ENCODE measurements at regions not wholly inside any gene's neighbourhood (a gene's known extent, or its start where the extent isn't known, plus 50 kb on each side); places are given as distances from the start of the nearest gene placed in this dataset.
"Not testable (repeated sequence)": the region's sequence is repeated elsewhere in the genome, so short reads cannot be mapped to it uniquely, and the experiment has no call there.

GRCh38 chr16:72590151-72590937 is 418.4 kb upstream of the PMFBP1 start:
- DNase-seq = no peak

DNA sequence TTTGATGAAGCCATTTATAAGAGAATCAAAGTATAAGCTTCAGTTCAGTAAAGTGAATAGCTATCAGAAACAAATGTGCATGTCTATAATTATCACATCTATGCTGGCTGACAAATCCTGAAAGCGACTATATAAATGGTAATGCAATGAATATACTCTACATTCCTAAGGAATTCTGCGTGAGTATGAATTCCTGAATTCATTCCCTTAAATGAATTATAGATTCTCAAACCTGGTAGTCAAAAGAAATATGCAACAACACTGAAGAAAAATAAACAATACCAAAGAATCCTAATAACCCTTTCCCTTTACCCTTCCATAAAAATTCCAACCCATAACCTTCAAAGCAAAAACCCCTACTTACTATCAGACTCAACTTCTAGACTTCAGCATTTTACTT is 416.6 kb upstream of the PMFBP1 start:
- no peak for DNase-seq

- not testable (repeated sequence) for DNase-seq
These were observed 406.1 kb upstream of the PMFBP1 start for GRCh38 chr16:72578061-72578460.

GRCh38 chr16:72576189-72576588 is 404.2 kb upstream of the PMFBP1 start:
- DNase-seq = no peak

DNA sequence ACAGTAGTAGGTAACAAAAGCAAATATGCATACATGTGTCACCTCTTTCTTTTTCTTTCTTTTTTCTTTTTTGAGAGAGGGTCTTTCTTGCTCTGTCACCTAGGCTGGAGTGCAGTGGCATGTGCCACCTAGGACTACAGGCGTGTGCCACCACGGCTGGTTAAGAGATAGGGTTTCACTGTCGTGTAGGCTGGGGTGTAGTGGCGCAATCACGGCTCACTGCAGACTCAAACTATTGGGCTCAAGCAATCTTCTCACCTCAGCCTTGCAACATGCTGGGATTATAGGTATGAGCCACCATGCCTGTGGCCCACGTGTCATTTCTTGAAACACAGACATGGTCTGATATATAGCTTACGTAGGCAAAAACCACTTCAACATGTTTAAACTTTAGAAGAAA is 397.7 kb upstream of the PMFBP1 start:
- DNase-seq = no peak

GRCh38 chr16:72568502-72568901 is 396.5 kb upstream of the PMFBP1 start:
- no peak for DNase-seq

DNA sequence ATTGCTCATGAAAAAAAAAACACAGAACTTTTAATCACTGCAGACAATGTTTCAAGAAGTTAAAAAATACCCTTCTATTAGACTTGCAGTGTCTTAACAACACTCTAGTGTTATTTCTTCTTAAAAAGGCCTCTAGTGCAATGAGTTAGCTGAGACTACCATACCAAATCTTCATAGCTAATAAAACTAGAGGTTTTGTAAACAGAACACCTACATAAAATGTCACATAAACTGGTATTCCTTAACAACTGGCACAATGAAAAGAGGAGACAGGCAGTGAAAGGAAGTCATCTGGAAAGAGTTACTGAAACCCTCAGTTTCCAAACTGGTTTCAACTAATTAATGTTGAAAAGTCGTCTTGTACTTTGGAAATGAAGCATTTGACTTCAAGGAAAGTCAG is 394.2 kb upstream of the PMFBP1 start:
- DNase-seq = no peak

- no peak for DNase-seq
These were observed 393.2 kb upstream of the PMFBP1 start for GRCh38 chr16:72565106-72565505.

DNA sequence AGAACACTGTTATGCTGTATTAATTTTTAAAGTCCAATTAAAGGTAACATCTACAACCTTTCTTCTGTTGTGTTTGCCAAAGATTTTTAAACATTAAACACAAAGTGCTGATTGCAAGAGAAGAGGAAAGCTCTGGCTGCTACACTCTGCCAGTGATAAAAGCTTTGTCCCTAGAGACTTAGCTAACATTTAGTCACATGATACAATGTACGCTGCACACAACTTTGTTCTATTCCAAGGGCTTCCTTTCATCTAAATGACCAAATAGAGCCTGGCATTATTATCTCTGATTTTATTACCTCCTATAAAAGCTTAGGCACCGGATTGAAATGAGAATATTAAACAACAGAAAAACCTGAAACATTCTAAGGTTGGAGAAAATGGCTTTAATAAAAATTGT is 388.7 kb upstream of the PMFBP1 start:
- no peak for DNase-seq

- no peak for DNase-seq
These were observed 386.5 kb upstream of the PMFBP1 start for GRCh38 chr16:72558501-72558900.

- DNase-seq = no peak
These were observed 383.0 kb upstream of the PMFBP1 start for GRCh38 chr16:72554935-72555334.

DNA sequence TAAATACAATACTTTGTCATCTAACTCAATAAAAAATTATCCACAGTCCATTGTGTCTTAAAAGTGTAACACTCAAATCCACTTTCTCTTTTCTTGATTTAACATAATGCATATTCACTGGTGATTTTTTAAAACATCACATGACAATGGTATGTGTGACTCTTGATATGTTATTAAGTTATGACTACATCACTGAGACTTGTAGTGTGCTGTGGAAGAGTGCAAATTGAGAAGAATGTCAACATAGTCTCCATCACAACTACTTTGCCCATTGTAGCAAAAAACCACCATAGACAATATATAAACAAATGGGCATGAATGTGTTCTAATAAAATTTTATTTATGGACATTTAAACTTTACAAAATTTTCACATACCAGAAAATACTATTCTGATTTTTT is 380.7 kb upstream of the PMFBP1 start:
- DNase-seq = no peak

DNA sequence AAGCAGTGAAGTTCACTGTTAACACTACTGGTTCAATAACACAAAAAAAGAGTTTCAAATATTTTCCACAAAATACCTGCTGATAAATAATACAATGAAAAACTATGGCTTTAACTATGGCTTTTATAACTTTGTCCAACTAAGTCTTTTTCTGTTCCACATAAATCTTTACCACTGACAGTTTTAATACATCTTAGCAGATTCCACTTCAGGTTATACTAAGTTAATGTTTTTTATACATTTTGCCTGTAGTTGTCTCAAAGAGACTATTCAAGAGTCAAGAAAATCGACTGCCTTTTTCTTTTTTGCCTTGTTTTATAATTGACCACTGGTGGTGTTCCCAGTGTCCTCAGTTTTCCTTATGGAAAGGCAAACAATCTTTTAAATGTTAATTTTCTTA is 379.7 kb upstream of the PMFBP1 start:
- DNase-seq = no peak

- no peak for DNase-seq
These were observed 377.9 kb upstream of the PMFBP1 start for GRCh38 chr16:72549878-72550277.

GRCh38 chr16:72542102-72542501 is 370.1 kb upstream of the PMFBP1 start:
- DNase-seq = no peak

- no peak for DNase-seq
These were observed 365.7 kb upstream of the PMFBP1 start for GRCh38 chr16:72537664-72538063.

- DNase-seq = no peak
These were observed 364.9 kb upstream of the PMFBP1 start for GRCh38 chr16:72536723-72537435.

- DNase-seq = no peak
These were observed 361.0 kb upstream of the PMFBP1 start for GRCh38 chr16:72532906-72533410.

DNA sequence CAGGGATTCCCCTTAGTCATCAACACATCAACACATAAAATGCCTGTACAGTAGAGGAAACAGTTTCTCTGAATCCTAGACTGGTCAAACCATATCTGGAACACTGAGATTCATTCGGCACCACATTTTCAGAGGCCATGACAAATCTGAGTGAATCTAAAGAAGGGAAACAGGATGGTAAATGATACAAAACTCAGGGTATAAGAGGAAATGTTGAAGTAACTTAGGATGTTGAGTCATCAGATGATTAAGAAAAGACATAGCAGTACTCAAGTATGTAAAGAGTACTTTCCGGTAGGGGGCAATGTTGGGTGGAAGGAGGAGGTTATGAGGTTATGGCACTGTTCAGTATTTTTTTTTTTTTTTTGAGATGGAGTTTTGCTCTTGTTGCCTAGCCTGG is 358.5 kb upstream of the PMFBP1 start:
- peak; percentile 27 for DNase-seq

DNA sequence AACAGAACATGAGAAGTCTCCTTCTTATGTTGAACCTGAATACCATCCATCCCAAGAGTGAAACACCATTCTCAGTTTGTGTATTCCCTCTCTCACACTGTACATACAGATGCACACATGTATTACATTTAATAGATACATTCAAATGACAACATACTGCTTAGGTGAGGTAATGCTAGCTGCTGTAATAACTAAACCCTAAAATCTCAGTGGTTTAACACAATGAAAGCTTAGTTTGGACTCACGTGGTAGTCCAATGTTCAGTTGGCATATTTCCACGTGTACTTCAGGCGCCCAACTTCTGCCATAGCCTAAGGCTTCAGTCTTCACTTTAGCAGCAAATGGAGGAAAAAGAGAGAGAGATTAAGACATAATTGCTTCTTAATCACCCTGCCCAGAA is 351.1 kb upstream of the PMFBP1 start:
- DNase-seq = no peak

- DNase-seq = no peak
These were observed 345.2 kb upstream of the PMFBP1 start for GRCh38 chr16:72517154-72517553.

GRCh38 chr16:72511171-72511570 is 339.2 kb upstream of the PMFBP1 start:
- DNase-seq = no peak

GRCh38 chr16:72508191-72508590 is 336.2 kb upstream of the PMFBP1 start:
- DNase-seq = no peak

DNA sequence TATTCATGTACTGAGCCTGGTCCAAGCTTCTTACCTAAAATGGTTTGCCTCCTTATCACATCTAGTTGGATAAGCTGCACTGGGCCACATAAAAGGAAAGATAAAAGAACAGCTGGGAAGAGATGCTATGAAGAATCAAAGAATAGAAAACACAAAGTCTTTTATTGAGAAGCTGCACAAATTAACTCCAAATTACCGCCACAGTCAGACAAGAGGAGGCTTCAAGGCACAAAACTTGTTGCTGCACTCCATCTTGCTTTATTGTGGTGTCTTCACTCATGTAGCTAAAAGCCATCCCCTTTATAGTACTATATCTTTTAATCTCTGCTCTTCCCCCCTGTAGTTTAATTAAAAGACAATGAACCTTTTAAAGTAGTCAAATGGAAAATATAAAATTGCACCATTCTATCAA is 330.6 kb upstream of the PMFBP1 start:
- no peak for DNase-seq

All from activated CD4-positive, alpha-beta T cell treated with anti-CD3 and anti-CD28 coated beads, Interleukin-10, Interleukin-2, amounts not matched to agents 100 ng/mL and 50 ng/mL, durations not matched to agents 16 hours and 8 hours (primary cell).